ENCODE measurements at regions not wholly inside any gene's neighbourhood (a gene's known extent, or its start where the extent isn't known, plus 50 kb on each side); places are given as distances from the start of the nearest gene placed in this dataset.
"Not testable (repeated sequence)": the region's sequence is repeated elsewhere in the genome, so short reads cannot be mapped to it uniquely, and the experiment has no call there.

DNA sequence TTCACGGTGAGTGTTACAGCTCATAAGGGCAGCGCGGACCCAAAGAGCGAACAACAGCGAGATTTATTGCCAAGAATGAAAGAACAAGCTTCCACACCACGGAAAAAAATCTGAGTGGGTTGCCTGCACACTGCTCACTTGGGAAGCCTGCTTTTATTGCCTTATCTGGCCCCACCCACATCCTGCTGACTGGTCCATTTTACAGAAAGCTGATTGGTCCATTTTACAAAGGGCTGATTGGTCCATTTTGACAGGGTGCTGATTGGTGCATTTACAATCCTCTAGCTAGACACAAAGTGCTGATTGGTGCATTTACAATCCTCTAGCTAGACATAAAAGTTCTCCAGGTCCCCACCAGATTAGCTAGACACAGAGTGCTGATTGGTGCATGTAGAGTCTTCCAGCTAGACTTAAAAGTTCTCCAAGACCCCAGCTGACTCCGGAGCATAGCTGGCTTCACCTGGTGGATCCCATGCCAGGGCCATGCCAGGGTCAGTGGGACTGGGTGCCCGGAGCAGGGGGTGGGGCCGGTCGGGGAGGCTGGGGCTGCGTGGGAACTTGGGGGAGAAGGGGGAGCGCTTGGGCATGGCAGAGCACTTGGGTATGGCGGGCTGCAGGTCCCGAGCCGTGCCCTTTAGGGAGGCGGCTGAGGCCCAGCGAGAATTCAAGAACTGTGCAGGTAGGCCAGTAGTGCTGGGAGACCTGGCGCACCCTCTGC lies 75.4 kb upstream of the ATP1A1 start:
- ChIA-PET POLR2A (ENCODE audit: low non-redundant PET) (no interaction called here), CTCF (no interaction called here)
- no peak overlapping the region for H3K27ac ChIP-seq
- no peak for DNase-seq (ENCODE audit: low spot score)
- TF ChIP-seq, protein P1, sequence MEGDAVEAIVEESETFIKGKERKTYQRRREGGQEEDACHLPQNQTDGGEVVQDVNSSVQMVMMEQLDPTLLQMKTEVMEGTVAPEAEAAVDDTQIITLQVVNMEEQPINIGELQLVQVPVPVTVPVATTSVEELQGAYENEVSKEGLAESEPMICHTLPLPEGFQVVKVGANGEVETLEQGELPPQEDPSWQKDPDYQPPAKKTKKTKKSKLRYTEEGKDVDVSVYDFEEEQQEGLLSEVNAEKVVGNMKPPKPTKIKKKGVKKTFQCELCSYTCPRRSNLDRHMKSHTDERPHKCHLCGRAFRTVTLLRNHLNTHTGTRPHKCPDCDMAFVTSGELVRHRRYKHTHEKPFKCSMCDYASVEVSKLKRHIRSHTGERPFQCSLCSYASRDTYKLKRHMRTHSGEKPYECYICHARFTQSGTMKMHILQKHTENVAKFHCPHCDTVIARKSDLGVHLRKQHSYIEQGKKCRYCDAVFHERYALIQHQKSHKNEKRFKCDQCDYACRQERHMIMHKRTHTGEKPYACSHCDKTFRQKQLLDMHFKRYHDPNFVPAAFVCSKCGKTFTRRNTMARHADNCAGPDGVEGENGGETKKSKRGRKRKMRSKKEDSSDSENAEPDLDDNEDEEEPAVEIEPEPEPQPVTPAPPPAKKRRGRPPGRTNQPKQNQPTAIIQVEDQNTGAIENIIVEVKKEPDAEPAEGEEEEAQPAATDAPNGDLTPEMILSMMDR (conservative IDR thresholded peaks at IDR 0.05; ENCODE audit: low read depth) = no peak

DNA sequence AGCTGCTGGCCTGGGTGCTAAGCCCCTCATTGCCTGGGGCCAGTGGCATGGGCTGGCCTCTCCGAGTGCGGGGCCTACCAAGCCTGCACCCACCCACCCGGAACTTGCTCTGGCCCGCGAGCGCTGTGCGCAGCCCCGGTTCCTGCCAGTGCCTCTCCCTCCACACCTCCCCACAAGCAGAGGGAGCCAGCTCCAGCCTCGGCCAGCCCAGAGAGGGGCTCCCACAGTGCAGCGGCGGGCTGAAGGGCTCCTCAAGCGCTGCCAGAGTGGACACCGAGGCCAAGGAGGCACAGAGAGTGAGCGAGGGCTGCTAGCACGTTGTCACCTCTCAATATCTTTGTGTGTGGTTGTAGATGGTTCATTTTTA lies 74.8 kb upstream of the ATP1A1 start:
- H3K27ac ChIP-seq; DNase-seq (ENCODE audit: low spot score); CTCF ChIA-PET; POLR2A ChIA-PET (ENCODE audit: low non-redundant PET): not testable (repeated sequence)

DNA sequence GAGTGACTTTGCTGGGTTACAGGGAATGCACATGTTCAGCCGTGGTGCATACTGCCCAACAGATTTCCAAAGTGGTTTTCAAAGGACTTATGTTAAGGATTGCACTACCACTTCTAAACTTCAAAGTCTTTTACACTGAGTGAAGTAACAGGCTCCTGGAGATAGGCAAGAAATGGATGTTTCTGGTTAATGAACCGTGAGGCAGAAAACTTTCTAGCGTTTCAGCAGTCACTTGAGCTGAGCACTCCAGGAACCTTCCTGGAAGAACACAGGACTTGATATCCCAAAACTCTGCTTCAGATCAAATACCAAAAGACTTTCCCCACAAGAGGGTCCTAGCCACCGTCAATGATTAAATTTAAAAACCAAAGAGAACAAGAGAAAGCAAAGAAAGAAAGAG lies 74.3 kb upstream of the ATP1A1 start:
- DNase-seq (ENCODE audit: low spot score) = no peak
- ChIA-PET CTCF (no interaction called here), POLR2A (ENCODE audit: low non-redundant PET) (no interaction called here)
- no peak overlapping the region for H3K27ac ChIP-seq
- TF ChIP-seq, protein P1 (conservative IDR thresholded peaks at IDR 0.05; ENCODE audit: low read depth) = no peak

DNA sequence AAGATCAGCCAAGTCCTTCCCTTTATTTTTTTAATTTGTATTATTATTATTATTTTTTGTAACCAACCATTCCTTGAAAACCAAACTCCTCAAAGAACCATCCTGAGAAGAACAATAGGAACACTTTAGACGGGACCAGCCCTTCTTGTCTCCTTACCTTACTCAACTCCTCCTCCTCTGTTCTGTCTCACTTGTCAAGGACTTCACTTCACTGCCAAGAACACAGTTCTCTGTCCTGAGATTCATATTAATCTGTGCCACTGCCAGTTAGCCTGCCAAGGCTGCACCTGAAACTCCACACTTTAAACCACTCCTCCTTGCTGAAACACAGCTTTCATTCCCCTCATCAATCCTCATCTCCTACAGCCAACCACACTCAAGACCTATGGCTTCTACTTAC lies 73.8 kb upstream of the ATP1A1 start:
- TF ChIP-seq, protein P1 (conservative IDR thresholded peaks at IDR 0.05; ENCODE audit: low read depth) = no peak
- CTCF ChIA-PET = interaction anchor here (0.6 kb wide), 1 partner anchor 147 kb away, joined by 4 read pairs; no protein-coding TSS in a partner anchor

DNA sequence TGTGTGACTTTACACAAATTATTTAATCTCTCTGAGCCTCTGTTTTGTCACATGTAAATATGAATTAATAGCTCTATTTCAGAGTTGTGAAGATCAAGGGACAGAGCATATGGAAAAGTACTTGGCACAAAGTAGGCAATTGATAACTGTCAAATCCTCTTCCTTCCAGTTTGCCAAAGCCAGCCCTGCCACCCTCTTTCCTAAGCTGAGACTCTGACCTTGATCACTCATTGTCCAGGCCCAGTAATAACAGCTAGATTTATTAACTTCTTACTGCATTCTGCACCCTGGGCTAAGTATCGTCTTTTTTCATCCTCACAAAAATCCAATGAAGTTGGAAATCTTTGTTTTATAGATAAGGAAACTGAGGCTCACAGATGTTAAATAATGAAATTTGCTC lies 70.8 kb upstream of the ATP1A1 start:
- ChIA-PET POLR2A (ENCODE audit: low non-redundant PET) (no interaction called here), CTCF (no interaction called here)

More for the DNA sequence above, 73.8 kb upstream of the ATP1A1 start:
- H3K27ac ChIP-seq = no peak overlapping the region
- no peak for DNase-seq (ENCODE audit: low spot score)
- POLR2A ChIA-PET (ENCODE audit: low non-redundant PET) = interaction anchor here (0.6 kb wide), 1 partner anchor 1283 kb away, joined by 5 read pairs; no protein-coding TSS in a partner anchor

DNA sequence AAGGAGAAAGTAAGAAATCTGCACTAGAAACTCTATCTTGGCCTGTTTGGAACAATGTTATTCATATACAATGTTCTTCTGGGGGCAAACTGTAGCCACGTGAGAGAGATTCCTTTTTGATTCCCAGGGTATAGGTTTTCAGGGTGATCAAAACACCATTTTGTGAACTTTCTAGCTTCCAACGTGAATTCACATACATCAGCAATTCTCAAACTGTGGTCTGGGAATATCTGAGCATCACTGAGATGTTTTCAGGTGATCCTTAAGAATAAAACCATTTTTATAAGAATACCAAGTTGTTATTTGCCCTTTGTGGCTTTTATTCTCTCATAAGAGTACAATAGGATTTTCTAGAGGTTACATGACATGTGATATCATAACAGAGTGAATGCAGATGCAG lies 66.9 kb upstream of the ATP1A1 start:
- DNase-seq (ENCODE audit: low spot score) = no peak
- TF ChIP-seq, protein P1 (conservative IDR thresholded peaks at IDR 0.05; ENCODE audit: low read depth) = no peak
- ChIA-PET CTCF (no interaction called here), POLR2A (ENCODE audit: low non-redundant PET) (no interaction called here)
- no peak overlapping the region for H3K27ac ChIP-seq

More for the DNA sequence above, 70.8 kb upstream of the ATP1A1 start:
- TF ChIP-seq, protein P1 (conservative IDR thresholded peaks at IDR 0.05; ENCODE audit: low read depth) = no peak
- DNase-seq (ENCODE audit: low spot score) = no peak
- no peak overlapping the region for H3K27ac ChIP-seq

DNA sequence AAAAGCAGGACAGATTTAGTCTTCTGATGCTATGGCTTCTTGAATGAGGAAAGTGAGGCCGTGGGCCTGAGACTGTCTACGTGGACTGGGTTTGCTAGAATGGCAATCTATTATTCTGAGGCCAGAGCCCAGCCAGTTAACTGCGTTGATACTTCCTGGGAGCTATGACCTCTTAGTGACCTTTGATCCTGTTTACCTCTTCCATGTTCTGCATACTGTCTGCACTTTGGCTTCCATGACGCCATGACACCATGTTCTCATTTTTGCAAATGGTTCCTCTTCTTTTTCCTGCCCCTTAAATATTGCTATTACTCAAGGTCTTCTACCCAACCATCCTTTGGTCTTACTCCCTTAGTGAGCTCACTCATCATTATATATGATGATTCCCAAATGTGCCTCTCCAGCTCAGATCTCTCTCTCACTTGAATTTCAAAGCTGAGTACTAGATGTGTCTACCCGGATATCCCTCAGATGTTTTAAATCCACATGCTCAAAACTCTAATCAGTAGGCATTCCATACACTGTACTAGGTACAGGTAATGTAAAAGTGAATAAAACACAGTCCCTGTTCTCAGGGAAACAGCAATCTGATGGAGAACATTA lies 66.1 kb upstream of the ATP1A1 start:
- ChIA-PET CTCF (no interaction called here), POLR2A (ENCODE audit: low non-redundant PET) (no interaction called here)
- TF ChIP-seq, protein P1 (conservative IDR thresholded peaks at IDR 0.05; ENCODE audit: low read depth) = no peak
- DNase-seq (ENCODE audit: low spot score) = no peak
- no peak overlapping the region for H3K27ac ChIP-seq
